ENCODE measurements at regions not wholly inside any gene's neighbourhood (a gene's known extent, or its start where the extent isn't known, plus 50 kb on each side); places are given as distances from the start of the nearest gene placed in this dataset.

GRCh38 chr5:5017827-5018577 lies 122.1 kb upstream of the ADAMTS16 start:
- peak; percentile 82 for DNase-seq (ENCODE audit: low read depth)
- no peak overlapping the region for H3K4me3 ChIP-seq (ENCODE audit: low read length)
- TF ChIP-seq, protein P1, sequence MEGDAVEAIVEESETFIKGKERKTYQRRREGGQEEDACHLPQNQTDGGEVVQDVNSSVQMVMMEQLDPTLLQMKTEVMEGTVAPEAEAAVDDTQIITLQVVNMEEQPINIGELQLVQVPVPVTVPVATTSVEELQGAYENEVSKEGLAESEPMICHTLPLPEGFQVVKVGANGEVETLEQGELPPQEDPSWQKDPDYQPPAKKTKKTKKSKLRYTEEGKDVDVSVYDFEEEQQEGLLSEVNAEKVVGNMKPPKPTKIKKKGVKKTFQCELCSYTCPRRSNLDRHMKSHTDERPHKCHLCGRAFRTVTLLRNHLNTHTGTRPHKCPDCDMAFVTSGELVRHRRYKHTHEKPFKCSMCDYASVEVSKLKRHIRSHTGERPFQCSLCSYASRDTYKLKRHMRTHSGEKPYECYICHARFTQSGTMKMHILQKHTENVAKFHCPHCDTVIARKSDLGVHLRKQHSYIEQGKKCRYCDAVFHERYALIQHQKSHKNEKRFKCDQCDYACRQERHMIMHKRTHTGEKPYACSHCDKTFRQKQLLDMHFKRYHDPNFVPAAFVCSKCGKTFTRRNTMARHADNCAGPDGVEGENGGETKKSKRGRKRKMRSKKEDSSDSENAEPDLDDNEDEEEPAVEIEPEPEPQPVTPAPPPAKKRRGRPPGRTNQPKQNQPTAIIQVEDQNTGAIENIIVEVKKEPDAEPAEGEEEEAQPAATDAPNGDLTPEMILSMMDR (conservative IDR thresholded peaks at IDR 0.05; ENCODE audit: low read length): no peak

DNA sequence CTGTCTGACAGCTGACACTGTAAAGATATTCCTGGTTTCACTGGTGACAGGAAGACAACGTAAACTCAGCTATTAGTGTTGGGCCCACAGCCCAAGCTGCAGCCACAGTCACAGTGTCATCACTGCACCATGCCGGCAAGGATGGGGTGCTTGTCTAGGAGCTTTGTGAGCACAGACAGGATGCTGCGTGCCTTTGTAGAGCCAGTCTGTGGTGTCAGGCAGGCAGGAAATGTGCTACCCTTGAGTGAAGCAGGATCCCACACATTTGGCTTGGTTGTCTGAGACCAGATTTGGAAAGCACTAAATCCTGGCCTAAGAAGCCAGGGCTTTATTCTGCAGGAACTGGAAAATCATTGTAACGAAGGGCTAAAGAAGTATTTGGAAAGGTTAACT lies 121.6 kb upstream of the ADAMTS16 start:
- peak; percentile 84 for DNase-seq (ENCODE audit: low read depth)
- TF ChIP-seq, protein P1 (conservative IDR thresholded peaks at IDR 0.05; ENCODE audit: low read length): no peak
- no peak overlapping the region for H3K4me3 ChIP-seq (ENCODE audit: low read length)

GRCh38 chr5:5021436-5021835 lies 118.7 kb upstream of the ADAMTS16 start:
- no peak overlapping the region for H3K4me3 ChIP-seq (ENCODE audit: low read length)
- DNase-seq (ENCODE audit: low read depth): no peak
- TF ChIP-seq, protein P1 (conservative IDR thresholded peaks at IDR 0.05; ENCODE audit: low read length): no peak

- TF ChIP-seq, protein P1 (conservative IDR thresholded peaks at IDR 0.05; ENCODE audit: low read length): no peak
- no peak overlapping the region for H3K4me3 ChIP-seq (ENCODE audit: low read length)
- no peak for DNase-seq (ENCODE audit: low read depth)
These were observed 114.9 kb upstream of the ADAMTS16 start for GRCh38 chr5:5025098-5025773.

- DNase-seq (ENCODE audit: low read depth): peak; percentile 11
- TF ChIP-seq, protein P1 (conservative IDR thresholded peaks at IDR 0.05; ENCODE audit: low read length): no peak
- no peak overlapping the region for H3K4me3 ChIP-seq (ENCODE audit: low read length)
These were observed 114.2 kb upstream of the ADAMTS16 start for GRCh38 chr5:5025774-5026408.

- TF ChIP-seq, protein P1 (conservative IDR thresholded peaks at IDR 0.05; ENCODE audit: low read length): no peak
- no peak overlapping the region for H3K4me3 ChIP-seq (ENCODE audit: low read length)
These were observed 113.7 kb upstream of the ADAMTS16 start for GRCh38 chr5:5026409-5026785.

More at GRCh38 chr5:5026409-5026785, 113.7 kb upstream of the ADAMTS16 start:
- no peak for DNase-seq (ENCODE audit: low read depth)

Measured in AG10803 (cell line).